ENCODE measurements at regions not wholly inside any gene's neighbourhood (a gene's known extent, or its start where the extent isn't known, plus 50 kb on each side); places are given as distances from the start of the nearest gene placed in this dataset.

DNA sequence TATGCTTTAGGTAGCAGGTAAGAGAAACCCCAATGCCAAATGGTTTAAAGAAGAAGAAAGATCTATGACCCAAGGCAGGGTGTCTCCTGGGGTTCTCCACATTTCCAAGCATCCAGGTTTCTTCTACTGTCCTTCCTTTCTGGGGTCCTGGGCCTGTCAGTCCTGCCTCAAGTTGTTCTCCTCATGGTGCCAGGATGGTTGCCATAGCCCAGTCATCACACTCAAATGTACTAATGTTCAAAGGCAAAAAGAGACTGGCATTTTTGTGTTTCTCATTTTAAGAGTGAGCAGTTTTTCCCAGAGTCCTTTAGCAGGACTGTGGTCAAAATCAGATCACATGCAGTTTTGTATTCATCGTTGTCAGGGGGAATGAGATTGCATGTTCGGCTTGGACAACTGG, 59.9 kb upstream of the BOD1 start:
- TF ChIP-seq, protein P1, sequence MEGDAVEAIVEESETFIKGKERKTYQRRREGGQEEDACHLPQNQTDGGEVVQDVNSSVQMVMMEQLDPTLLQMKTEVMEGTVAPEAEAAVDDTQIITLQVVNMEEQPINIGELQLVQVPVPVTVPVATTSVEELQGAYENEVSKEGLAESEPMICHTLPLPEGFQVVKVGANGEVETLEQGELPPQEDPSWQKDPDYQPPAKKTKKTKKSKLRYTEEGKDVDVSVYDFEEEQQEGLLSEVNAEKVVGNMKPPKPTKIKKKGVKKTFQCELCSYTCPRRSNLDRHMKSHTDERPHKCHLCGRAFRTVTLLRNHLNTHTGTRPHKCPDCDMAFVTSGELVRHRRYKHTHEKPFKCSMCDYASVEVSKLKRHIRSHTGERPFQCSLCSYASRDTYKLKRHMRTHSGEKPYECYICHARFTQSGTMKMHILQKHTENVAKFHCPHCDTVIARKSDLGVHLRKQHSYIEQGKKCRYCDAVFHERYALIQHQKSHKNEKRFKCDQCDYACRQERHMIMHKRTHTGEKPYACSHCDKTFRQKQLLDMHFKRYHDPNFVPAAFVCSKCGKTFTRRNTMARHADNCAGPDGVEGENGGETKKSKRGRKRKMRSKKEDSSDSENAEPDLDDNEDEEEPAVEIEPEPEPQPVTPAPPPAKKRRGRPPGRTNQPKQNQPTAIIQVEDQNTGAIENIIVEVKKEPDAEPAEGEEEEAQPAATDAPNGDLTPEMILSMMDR (IDR thresholded peaks at IDR 0.05) = no peak
- no peak for TF ChIP-seq POLR2A (IDR thresholded peaks at IDR 0.05)

All from heart left ventricle (tissue), 13 donors.